DOHH2 (cell line): ENCODE measurements at regions not wholly inside any gene's neighbourhood (a gene's known extent, or its start where the extent isn't known, plus 50 kb on each side); places are given as distances from the start of the nearest gene placed in this dataset.

Experiments used
- CTCF ChIP-seq: fragments of 200-600 bp; sonication (generic); IDR thresholded peaks from one replicate; pipeline ENCODE4 v1.5.1; 2014; ENCODE audit warnings: antibody characterized with exemption, mild to moderate bottlenecking, low read depth, low read length; ENCODE audit not compliant: poor library complexity, severe bottlenecking
- EZH2phosphoT487 ChIP-seq: fragments of 200-600 bp; sonication (generic); IDR thresholded peaks from 2 replicates; pipeline ENCODE4 v1.6.1; 2017; ENCODE audit warnings: borderline replicate concordance, mild to moderate bottlenecking, antibody characterized with exemption, low read length, moderate library complexity, mixed read lengths

- TF ChIP-seq CTCF = no peak
- TF ChIP-seq EZH2phosphoT487 = no peak
Observed at GRCh38 chr1:81097860-81098259, 702.9 kb upstream of the ADGRL2 start.
